Right lobe of liver (tissue), 4 donors: ENCODE measurements at regions not wholly inside any gene's neighbourhood (a gene's known extent, or its start where the extent isn't known, plus 50 kb on each side); places are given as distances from the start of the nearest gene placed in this dataset.

Experiments used
- CTCF ChIP-seq, 4 donors: fragments of 200-600 bp in 3 of 4; fragments of 450-650 bp in 1 of 4; IDR thresholded peaks; one replicate each; pipeline versions ENCODE4 v1.5.1 to v1.8.0; 2016 to 2022; ENCODE audit warnings: antibody characterized with exemption in 4 of 4, mild to moderate bottlenecking in 2 of 4
- POLR2A ChIP-seq: fragments of 450-650 bp; IDR thresholded peaks from one replicate; pipeline ENCODE4 v1.6.1; 2017; ENCODE audit warnings: antibody characterized with exemption, mild to moderate bottlenecking
- donor health status: DM: no; HTN: no; CAD: no.
- donor health status: DM: no; HTN: no; CAD: no.
- donor health status: DM: no; HTN: yes; CAD: no.

GRCh38 chr1:38101037-38101785, 54.6 kb upstream of the POU3F1 start:
- TF ChIP-seq CTCF (IDR thresholded peaks at IDR 0.05) (no peak), POLR2A (no peak)
